ENCODE measurements at regions not wholly inside any gene's neighbourhood (a gene's known extent, or its start where the extent isn't known, plus 50 kb on each side); places are given as distances from the start of the nearest gene placed in this dataset.

- BruUV-seq (replicated peaks) = no TSS peak
Measured at GRCh38 chrX:69287095-69287494, 121.8 kb upstream of the PJA1 start.

DNA sequence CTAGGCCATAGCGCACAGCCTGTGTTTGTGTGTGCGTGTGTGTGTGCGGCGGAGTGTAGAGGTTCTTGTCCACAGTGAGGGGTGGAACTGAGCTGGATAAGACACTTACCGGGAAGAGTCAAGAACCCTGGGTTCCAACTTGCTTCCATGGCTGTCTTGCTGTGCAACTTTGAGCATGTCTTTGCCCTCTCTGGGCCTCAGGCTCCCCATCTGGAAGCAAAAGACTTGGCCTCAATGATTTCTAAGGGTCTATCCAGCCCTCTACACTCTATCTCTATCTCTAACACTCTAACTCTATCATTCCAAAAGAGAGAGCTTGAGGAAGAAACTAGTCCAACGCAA lies 121.3 kb upstream of the PJA1 start:
- no TSS peak for BruUV-seq (replicated peaks)

More at GRCh38 chrX:69287095-69287494, 121.8 kb upstream of the PJA1 start:
- no peaks in the 10 kb centered on the region; the same call in 1 of the 2 replicates for H3K4me1 ChIP-seq (ENCODE audit: control insufficient read depth, insufficient read depth, low read length)
- H3K36me3 ChIP-seq (ENCODE audit: control insufficient read depth, insufficient read depth, low read length) = no peaks in the 10 kb centered on the region
- intact Hi-C loops (cut with micrococcal nuclease; ENCODE audit: unreplicated experiment) (loop anchor here (2.0 to 10.0 kb wide), 2 partner anchors 62 to 460 kb away; no protein-coding TSS in a partner anchor), in situ Hi-C loops (cut with HindIII; ENCODE audit: low pct_unique_long_range_greater_than_20kb, low sequenced_read_pairs) (no loop called here)
- CTCF ChIA-PET = interaction anchor here (1.0 kb wide), 1 partner anchor 459 kb away, joined by 3 read pairs; no protein-coding TSS in a partner anchor
- no peak overlapping the region for H3K27ac ChIP-seq (ENCODE audit: low read length)
- POLR2A ChIA-PET = no interaction called here
- no peaks in the 10 kb centered on the region for H3K27me3 ChIP-seq (ENCODE audit: control insufficient read depth, insufficient read depth, low read length)
- H3K4me3 ChIP-seq (ENCODE audit: low read depth in 2 of 2, low read length in 2 of 2) = no peak overlapping the region
- TF ChIP-seq SIN3A (IDR thresholded peaks at IDR 0.05; ENCODE audit: borderline replicate concordance, insufficient read depth, low read depth, low read length) (no peak), TCF7L2 (IDR thresholded peaks at IDR 0.05; ENCODE audit: low read depth, low read length) (no peak), CTCF (IDR thresholded peaks at IDR 0.05) (no peak), POLR2AphosphoS5 (IDR thresholded peaks at IDR 0.05; ENCODE audit: low read depth, low read length) (no peak)
- TF ChIP-seq, protein P1, sequence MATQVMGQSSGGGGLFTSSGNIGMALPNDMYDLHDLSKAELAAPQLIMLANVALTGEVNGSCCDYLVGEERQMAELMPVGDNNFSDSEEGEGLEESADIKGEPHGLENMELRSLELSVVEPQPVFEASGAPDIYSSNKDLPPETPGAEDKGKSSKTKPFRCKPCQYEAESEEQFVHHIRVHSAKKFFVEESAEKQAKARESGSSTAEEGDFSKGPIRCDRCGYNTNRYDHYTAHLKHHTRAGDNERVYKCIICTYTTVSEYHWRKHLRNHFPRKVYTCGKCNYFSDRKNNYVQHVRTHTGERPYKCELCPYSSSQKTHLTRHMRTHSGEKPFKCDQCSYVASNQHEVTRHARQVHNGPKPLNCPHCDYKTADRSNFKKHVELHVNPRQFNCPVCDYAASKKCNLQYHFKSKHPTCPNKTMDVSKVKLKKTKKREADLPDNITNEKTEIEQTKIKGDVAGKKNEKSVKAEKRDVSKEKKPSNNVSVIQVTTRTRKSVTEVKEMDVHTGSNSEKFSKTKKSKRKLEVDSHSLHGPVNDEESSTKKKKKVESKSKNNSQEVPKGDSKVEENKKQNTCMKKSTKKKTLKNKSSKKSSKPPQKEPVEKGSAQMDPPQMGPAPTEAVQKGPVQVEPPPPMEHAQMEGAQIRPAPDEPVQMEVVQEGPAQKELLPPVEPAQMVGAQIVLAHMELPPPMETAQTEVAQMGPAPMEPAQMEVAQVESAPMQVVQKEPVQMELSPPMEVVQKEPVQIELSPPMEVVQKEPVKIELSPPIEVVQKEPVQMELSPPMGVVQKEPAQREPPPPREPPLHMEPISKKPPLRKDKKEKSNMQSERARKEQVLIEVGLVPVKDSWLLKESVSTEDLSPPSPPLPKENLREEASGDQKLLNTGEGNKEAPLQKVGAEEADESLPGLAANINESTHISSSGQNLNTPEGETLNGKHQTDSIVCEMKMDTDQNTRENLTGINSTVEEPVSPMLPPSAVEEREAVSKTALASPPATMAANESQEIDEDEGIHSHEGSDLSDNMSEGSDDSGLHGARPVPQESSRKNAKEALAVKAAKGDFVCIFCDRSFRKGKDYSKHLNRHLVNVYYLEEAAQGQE (IDR thresholded peaks at IDR 0.05; ENCODE audit: insufficient read depth in 1 of 2, low read depth in 2 of 2, low read length in 1 of 2) = no peak
- ATAC-seq (no peak), DNase-seq (ENCODE audit: low read depth, low spot score) (no peak)
- H3K9me3 ChIP-seq (ENCODE audit: control insufficient read depth, insufficient read depth, low read depth, low read length) = no peaks in the 10 kb centered on the region

More for the DNA sequence above, 121.3 kb upstream of the PJA1 start:
- Histone ChIP-seq H3K9me3 (ENCODE audit: control insufficient read depth, insufficient read depth, low read depth, low read length) (no peaks in the 10 kb centered on the region), H3K4me3 (ENCODE audit: low read depth in 2 of 2, low read length in 2 of 2) (no peak overlapping the region), H3K27me3 (ENCODE audit: control insufficient read depth, insufficient read depth, low read length) (no peaks in the 10 kb centered on the region), H3K36me3 (ENCODE audit: control insufficient read depth, insufficient read depth, low read length) (no peaks in the 10 kb centered on the region), H3K27ac (ENCODE audit: low read length) (no peak overlapping the region), H3K4me1 (ENCODE audit: control insufficient read depth, insufficient read depth, low read length) (no peaks in the 10 kb centered on the region; the same call in 1 of the 2 replicates)
- intact Hi-C loops (cut with micrococcal nuclease; ENCODE audit: unreplicated experiment) = loop anchor here (2.0 to 10.0 kb wide), 2 partner anchors 62 to 460 kb away; no protein-coding TSS in a partner anchor
- no peak for DNase-seq (ENCODE audit: low read depth, low spot score)
- ChIA-PET POLR2A (no interaction called here), CTCF (interaction anchor here (1.0 kb wide), 1 partner anchor 458 kb away, joined by 3 read pairs; no protein-coding TSS in a partner anchor)
- peak; percentile 10; the same call in 1 of the 2 replicates for ATAC-seq
- TF ChIP-seq POLR2AphosphoS5 (IDR thresholded peaks at IDR 0.05; ENCODE audit: low read depth, low read length) (no peak), CTCF (IDR thresholded peaks at IDR 0.05) (no peak), SIN3A (IDR thresholded peaks at IDR 0.05; ENCODE audit: borderline replicate concordance, insufficient read depth, low read depth, low read length) (no peak), TCF7L2 (IDR thresholded peaks at IDR 0.05; ENCODE audit: low read depth, low read length) (no peak)
- TF ChIP-seq, protein P1 (IDR thresholded peaks at IDR 0.05; ENCODE audit: insufficient read depth in 1 of 2, low read depth in 2 of 2, low read length in 1 of 2) = no peak
- in situ Hi-C loops (cut with HindIII; ENCODE audit: low pct_unique_long_range_greater_than_20kb, low sequenced_read_pairs) = no loop called here
